Germinal center (tissue), 1 donor: ENCODE measurements at regions not wholly inside any gene's neighbourhood (a gene's known extent, or its start where the extent isn't known, plus 50 kb on each side); places are given as distances from the start of the nearest gene placed in this dataset.

Source experiments
- DNase-seq: peaks from one replicate; pipeline ENCODE4 v3.0.0; 2012; ENCODE audit warnings: mixed read lengths, low spot score

DNA sequence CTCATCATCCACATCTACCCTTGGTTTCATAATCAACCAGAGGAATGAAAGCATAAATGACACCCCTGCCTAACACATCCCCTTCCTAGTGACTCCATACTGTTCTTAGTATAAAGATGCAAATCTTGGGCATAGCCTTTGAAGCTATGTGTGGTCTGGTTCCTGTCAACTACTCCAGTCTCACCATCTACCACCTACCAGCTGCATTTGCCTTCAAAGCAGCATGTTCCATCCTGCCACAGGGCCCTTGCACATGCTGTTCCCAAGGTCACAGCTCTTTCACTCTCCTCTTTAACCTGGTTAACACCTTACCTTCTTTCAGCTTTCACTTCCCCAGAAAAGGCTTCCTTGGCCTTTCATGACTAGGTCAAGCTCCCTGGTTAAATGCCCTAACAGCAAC is 62.3 kb upstream of the ARHGEF3 start:
- DNase-seq, result no peak

DNA sequence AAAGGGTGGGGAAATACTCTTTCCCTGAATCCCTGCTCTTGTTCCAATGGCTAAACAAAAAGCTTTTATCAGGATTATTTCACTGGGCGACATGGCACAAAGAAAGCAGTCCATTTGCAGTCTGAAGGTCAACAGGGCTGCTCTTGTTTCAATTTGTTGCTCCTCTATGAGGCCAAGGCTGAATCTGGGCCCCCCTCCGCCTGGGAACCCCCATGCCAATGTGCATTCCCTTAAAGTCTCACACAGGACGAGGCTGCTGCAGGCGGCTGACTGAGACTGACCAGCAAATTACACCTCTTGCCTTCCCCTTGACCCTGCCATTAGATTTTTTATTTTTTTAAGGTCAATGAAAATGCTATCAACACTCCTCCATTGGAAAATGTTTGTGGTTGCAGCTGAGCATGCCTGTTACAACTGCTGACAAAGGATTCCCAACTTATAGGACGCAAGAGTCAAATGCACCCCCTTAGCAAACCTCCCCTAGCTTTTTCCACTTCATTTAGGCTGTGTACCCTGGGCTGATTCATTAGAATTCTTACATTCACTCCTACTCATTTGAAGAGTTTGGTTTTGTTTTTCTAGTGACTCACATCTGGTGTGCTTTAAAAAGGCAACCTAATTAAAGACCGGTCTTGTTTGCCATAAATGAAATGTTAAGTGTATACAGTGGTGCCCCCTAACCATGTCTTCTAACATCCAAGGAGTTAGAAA is 60.8 kb upstream of the ARHGEF3 start:
- no peak for DNase-seq

DNA sequence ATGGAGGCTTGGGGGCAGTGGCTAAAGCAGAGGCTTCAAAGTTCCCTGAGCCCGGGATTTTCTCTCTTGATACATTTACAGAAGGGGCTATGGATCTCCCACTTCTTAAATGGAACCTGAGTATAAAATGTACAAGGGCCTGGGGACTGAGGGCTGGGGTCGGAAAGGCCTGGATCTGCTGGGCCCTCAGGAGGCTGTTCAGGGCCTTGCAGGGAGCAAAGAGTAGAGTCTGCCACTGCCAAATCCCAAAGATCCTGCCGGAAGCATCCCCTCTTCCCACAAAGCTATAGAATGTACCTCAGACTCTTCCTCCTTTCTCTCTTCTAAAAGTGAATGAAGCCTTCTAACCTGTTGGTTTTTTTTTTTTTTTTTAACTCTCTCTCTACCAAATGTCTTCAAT is 59.8 kb upstream of the ARHGEF3 start:
- DNase-seq, result no peak

DNA sequence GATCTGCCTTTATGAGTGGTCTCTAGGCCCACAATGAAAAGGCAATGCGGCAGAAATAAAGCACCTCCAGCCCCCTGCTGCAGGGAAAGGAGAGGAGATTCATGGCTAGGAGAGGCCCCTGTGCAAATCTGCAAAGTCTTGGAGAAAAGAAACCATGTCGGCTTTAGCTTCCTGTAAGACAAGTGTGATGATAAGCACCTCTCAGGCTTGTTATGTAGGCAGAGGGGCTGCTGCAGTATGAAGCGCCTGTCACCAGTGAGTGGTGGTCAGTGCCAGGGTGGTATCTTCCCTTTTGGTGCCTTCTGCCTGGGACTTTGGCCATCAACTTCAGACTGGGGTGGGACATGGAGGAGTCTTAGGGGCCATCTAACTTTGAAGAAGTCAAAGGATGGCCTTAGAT is 59.2 kb upstream of the ARHGEF3 start:
- no peak for DNase-seq

DNA sequence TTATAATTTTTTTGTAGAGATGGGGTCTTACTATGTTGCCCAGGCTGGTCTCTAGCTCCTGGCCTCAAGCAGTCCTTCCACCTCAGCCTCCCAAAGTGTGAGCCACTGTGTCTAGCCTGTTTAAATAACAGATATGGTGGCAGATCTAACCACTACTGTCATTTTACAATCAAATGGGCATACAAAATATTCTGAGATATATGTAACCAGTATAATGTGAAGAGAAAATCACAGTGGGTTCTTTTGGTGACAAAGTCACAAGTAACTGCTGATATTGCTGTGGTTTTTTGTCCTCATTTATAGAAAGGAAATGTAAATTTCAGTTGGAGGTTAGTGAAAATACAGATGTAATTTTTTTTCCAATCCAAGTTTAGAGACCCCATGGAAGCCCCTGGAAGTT is 58.6 kb upstream of the ARHGEF3 start:
- DNase-seq, result no peak

DNA sequence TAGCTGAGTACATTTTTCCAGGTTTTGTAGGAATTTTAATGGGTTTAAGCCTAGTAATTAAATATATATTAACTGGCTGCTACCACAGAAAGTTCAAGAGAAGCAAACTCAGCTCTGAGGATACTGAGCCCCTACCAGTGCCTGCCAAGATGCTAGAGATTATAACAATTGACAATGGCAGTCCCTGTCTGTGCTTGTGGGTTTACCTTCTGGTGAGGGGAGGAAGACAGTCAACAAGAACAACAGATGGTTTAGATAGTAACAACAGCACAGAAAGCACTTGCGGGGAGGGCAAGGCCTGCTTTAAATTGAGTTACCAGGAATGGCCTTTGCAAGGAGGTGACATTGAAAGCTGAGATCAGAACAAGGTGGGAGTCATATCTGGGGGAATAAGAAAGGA is 56.6 kb upstream of the ARHGEF3 start:
- DNase-seq, result no peak

DNA sequence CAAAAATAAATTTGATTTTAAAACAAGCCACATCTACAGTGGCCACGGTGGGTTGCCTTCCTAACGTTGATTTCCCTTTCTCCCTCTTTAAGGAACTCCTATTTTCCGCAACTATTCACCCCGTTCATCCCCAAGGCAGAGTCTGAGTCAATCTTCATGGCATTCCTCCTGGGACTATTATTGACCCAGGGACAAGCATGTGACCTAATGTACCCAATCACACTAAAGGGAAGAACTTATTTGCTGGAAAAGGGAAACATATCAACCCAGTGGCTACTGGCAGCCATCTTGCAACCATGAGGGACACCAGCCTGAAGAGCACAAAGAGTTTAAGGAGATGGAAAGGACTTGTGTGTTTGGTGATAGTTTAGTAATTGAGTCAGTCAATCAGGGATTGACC is 55.4 kb upstream of the ARHGEF3 start:
- no peak for DNase-seq

DNA sequence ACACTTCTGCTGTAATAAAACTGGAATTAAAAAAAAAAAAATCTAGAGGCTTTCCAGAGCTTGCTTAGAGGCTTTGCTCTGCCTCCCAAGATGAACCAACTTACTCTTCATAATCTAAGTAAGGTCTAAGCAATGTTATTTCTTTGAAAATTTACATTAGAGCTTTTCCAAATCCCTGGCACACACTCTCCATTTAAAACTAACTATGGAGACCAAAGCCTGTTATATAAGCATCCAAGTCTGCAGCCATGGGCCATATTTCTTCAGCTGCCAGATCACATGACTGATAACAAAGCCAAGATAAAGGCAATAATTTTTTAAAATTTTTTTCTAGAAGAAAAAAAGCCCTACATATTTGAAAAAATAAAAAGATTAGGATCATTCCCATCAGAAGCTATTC is 55.0 kb upstream of the ARHGEF3 start:
- no peak for DNase-seq

DNA sequence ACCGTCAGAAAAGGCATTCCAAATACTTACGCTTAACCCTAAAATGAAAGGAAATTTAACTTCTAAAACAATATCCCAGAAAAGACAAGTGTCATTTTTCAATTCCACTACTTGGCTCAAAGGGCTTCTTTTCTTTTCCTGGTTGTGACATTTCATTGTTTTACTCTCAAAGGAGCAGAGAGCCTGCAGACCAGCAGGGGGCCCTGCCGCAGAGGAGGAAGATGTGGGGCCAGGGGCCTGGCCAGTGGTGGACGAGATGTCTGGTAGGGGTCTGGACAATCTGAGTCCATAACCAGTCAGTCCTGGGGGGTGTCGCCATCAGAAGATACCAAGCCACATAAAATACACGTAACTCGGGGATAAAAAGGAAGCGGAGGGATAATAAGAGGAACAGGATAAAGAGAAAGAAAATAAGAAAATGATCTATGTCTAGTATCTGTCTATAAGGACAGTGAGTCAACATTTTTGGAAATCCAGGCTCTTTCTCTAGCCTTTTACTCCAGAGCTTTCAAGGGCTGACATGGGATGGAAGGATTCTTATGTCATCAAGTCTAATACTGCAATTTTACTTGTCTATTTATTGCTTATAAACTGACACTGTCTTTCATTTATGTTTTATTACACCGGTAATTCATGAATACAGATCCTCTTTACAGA is 54.2 kb upstream of the ARHGEF3 start:
- no peak for DNase-seq

DNA sequence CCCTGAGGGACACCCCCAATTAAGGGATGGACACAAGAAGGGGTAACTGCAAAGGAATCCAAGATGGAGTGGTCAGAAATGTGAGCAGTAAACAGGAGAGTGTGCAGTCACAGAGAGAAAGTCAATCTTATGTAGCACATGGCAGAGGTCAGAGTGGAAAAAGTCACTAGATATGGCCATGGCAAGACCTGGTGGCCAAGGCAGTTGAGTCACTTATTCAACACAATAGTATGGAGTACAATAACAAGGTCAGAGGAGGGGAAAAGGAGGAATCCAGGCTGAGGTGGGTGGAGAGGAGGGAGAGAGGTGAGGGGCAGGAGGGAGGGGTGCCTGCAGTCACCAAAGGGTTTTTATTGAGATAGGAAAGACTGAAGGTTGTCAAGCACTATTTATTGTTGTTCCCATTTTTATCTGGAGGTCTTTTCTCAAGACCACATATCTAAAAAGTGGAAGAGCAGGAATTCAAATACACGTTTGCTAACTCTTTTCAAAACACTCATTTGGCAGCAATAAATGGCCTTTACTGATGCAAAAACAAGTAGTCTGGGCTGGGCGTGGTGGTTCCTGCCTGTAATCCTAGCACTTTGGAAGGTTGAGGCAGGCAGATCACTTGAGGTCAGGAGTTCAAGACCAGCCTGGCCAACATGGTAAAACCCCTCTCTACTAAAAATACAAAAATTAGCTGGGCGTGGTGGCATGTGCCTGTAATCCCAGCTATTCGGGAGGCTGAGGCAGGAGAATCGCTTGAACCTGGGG is 53.3 kb upstream of the ARHGEF3 start:
- DNase-seq, result no peak

DNA sequence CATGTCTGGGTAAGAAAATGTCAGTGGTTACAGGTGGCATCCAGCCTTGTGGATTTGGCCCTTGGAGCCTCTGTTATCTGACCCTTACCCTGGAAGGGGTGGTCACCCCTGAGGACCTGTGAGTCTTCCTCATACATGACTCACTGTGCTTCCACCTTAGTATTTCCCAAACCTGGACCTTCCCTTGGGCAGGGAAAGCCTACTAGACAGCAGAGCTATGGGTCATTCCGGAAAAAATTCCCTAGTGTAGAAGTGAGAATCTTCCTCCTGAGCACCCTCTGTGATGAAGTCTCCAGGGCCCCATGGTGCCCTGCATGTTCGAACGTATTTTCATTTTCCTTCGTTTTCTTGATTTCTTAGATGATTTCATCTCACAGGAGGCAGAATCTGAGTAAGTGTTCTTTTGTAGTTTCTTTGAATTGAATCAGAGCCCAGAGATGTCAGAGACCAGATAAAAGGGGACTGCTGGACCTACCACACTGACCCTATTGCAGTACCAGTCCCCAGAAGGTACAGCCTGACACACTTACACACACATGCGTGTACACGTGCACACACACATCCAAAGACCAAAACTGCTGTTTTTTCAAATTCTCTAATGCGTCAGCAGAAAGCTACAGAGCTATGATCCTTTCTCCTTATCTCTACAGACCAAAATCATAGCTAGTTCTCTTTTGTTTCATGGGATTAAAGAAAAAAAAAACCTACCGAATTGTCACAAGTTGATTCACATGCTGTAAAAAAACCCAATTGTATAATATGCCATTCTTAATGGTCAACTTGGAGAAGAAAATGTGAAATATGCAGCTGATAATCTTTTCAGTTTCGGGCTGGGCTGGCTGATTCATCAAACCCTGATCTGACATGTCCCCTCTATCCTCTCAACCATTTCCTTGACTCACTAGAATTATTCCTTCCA is 50.5 kb upstream of the ARHGEF3 start:
- no peak for DNase-seq
